Upper lobe of left lung (tissue), 6 donors: ENCODE measurements at regions not wholly inside any gene's neighbourhood (a gene's known extent, or its start where the extent isn't known, plus 50 kb on each side); places are given as distances from the start of the nearest gene placed in this dataset.

Source experiments
- ATAC-seq, 2 donors: fragments of 200-7000 bp; cut with Tn5 transposase; one replicate each; pipeline ENCODE4 v1.9.1; 2022; ENCODE audit warnings: mild to moderate bottlenecking in 2 of 2, moderate library complexity in 2 of 2; ENCODE audit not compliant: low FRiP score in 2 of 2
- DNase-seq, 2 donors: peaks; one replicate each; pipeline ENCODE4 v3.0.0-alpha.2; 2019 to 2020
- H3K27ac ChIP-seq, 4 donors: fragments of 200-600 bp; sonication (generic); one replicate each; pipeline ENCODE4 v1.5.1; 2016 to 2019
- H3K27me3 ChIP-seq, 4 donors: fragments of 200-600 bp; sonication (generic); one replicate each; pipeline ENCODE4 v1.5.1; 2017 to 2019
- H3K36me3 ChIP-seq, 4 donors: fragments of 200-600 bp; sonication (generic); one replicate each; pipeline ENCODE4 v1.5.1; 2016 to 2019
- H3K4me1 ChIP-seq, 4 donors: fragments of 200-600 bp; sonication (generic); one replicate each; pipeline ENCODE4 v1.5.1; 2018 to 2019
- H3K4me3 ChIP-seq, 4 donors: fragments of 200-600 bp; sonication (generic); one replicate each; pipeline ENCODE4 v1.5.1; 2017 to 2019; ENCODE audit warnings: mild to moderate bottlenecking in 2 of 4, moderate library complexity in 1 of 4
- H3K9me3 ChIP-seq, 4 donors: fragments of 200-600 bp; sonication (generic); one replicate each; pipeline ENCODE4 v1.5.1; 2018 to 2019
- CTCF ChIP-seq, 6 experiments: fragments of 450-650 bp in 4 of 6; fragments of 200-600 bp in 2 of 6; sonication (generic) in 2 of 6; IDR thresholded peaks; one replicate each; pipeline ENCODE4 v1.5.1; 2016 to 2019; ENCODE audit warnings: antibody characterized with exemption in 6 of 6
- EP300 ChIP-seq, 4 donors: sonication (generic); formaldehyde crosslinking; IDR thresholded peaks; one replicate each; pipeline ENCODE4 v1.5.1; 2017; ENCODE audit warnings: antibody characterized with exemption in 4 of 4, control low read depth in 2 of 4
- POLR2A ChIP-seq, 4 donors: fragments of 450-650 bp; IDR thresholded peaks; one replicate each; pipeline ENCODE4 v1.5.1; 2016 to 2017; ENCODE audit warnings: antibody characterized with exemption in 4 of 4, mild to moderate bottlenecking in 2 of 4
- POLR2AphosphoS5 ChIP-seq, 2 donors: sonication (generic); formaldehyde crosslinking; IDR thresholded peaks; one replicate each; pipeline ENCODE4 v1.5.1; 2017; ENCODE audit warnings: antibody characterized with exemption in 2 of 2
- WGBS, 2 donors: methylation state at CpG; one replicate each; pipeline ENCODE4 v1.1.5; 2017 to 2018; 5-methylcytosine and 5-hydroxymethylcytosine counted together
- donor health status: DM: no; HTN: no; CAD: no; lungs with moderate emphysema.
- donor health status: DM: no; HTN: yes; CAD: no; lungs with severe emphysema.

- Histone ChIP-seq H3K27me3 (no peaks in the 10 kb centered on the region), H3K36me3 (no peaks in the 10 kb centered on the region), H3K4me3 (no peak overlapping the region), H3K9me3 (no peaks in the 10 kb centered on the region), H3K27ac (no peak overlapping the region), H3K4me1 (no peaks in the 10 kb centered on the region)
- WGBS, 2 donors = 77 to 89% methylated on average over 7 of the region's 7 CpGs
- DNase-seq (no peak), ATAC-seq (no peak)
- no peak for TF ChIP-seq CTCF (IDR thresholded peaks at IDR 0.05)
- TF ChIP-seq POLR2AphosphoS5 (IDR thresholded peaks at IDR 0.05) = no peak
- TF ChIP-seq POLR2A (IDR thresholded peaks at IDR 0.05) = no peak
- no peak for TF ChIP-seq EP300 (IDR thresholded peaks at IDR 0.05)
Observed at GRCh38 chr6:106792536-106793236, 163.3 kb downstream of the QRSL1 start.

- no peaks in the 10 kb centered on the region for H3K27me3 ChIP-seq
- no peak for DNase-seq
- WGBS, 2 donors = 69 to 78% methylated on average over 8 of the region's 8 CpGs
- H3K27ac ChIP-seq = no peak overlapping the region
- ATAC-seq = no peak
- H3K36me3 ChIP-seq = no peaks in the 10 kb centered on the region
- H3K4me3 ChIP-seq = no peak overlapping the region
- no peaks in the 10 kb centered on the region for H3K4me1 ChIP-seq
- no peaks in the 10 kb centered on the region for H3K9me3 ChIP-seq
- TF ChIP-seq POLR2A (IDR thresholded peaks at IDR 0.05) (no peak), EP300 (IDR thresholded peaks at IDR 0.05) (no peak), CTCF (IDR thresholded peaks at IDR 0.05) (no peak), POLR2AphosphoS5 (IDR thresholded peaks at IDR 0.05) (no peak)
Observed at GRCh38 chr6:106790935-106791334, 161.6 kb downstream of the QRSL1 start.

- DNase-seq (no peak), ATAC-seq (no peak)
- H3K36me3 ChIP-seq = no peaks in the 10 kb centered on the region
- no peak overlapping the region for H3K4me3 ChIP-seq
- H3K4me1 ChIP-seq = peaks cover 0 to 5% (median 0%) of the 10 kb centered on the region in 4 donors
- no peaks in the 10 kb centered on the region for H3K27me3 ChIP-seq
- 87 to 89% methylated on average over 8 of the region's 8 CpGs for WGBS, 2 donors
- no peaks in the 10 kb centered on the region for H3K9me3 ChIP-seq
- TF ChIP-seq CTCF (IDR thresholded peaks at IDR 0.05) (no peak), POLR2AphosphoS5 (IDR thresholded peaks at IDR 0.05) (no peak), EP300 (IDR thresholded peaks at IDR 0.05) (no peak), POLR2A (IDR thresholded peaks at IDR 0.05) (no peak)
- H3K27ac ChIP-seq = no peak overlapping the region
Observed at GRCh38 chr6:106790149-106790770, 160.9 kb downstream of the QRSL1 start.

DNA sequence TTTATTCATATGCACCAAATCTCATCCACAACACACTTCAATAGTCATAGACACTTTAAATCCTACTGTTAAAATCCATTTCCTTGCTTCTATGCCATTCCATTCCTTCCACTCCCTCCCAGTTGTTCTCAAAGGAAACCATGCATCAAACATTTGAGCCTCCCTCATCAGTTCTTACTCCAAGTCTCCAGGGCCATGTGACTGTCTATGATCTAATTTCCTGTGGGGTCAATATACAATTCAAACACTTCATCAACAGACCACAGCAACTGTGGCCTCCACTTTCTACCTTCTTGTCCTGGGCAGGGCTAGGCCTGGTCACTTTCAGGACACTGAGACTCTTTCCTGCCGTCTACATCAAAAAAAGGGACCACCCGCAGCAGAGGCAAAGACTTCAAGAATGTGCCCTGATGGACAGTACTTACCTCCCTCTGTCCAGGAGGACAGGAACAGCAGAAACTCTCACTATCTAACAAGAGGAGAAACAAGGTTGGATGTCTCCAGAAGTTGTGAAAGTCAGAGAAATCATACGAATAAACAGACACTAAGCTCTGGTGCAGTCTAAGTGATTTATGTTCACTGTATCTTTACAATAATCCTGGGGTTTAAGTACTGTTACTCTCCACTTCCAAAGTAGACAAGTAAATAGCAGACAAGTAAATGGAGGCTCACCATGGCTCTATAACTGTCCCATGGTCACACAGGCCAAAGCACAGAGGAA is 160.2 kb downstream of the QRSL1 start:
- no peak overlapping the region for H3K27ac ChIP-seq

More for the DNA sequence above, 160.2 kb downstream of the QRSL1 start:
- Histone ChIP-seq H3K4me3 (no peak overlapping the region), H3K4me1 (peaks cover 0 to 6% (median 0%) of the 10 kb centered on the region in 4 donors), H3K27me3 (no peaks in the 10 kb centered on the region), H3K9me3 (no peaks in the 10 kb centered on the region), H3K36me3 (no peaks in the 10 kb centered on the region)
- ATAC-seq = no peak
- 67 to 71% methylated on average over 3 of the region's 3 CpGs for WGBS, 2 donors
- no peak for DNase-seq
- TF ChIP-seq CTCF (IDR thresholded peaks at IDR 0.05) (no peak), POLR2A (IDR thresholded peaks at IDR 0.05) (no peak), POLR2AphosphoS5 (IDR thresholded peaks at IDR 0.05) (no peak), EP300 (IDR thresholded peaks at IDR 0.05) (no peak)
